Suprapubic skin (tissue), 4 donors: ENCODE measurements at regions not wholly inside any gene's neighbourhood (a gene's known extent, or its start where the extent isn't known, plus 50 kb on each side); places are given as distances from the start of the nearest gene placed in this dataset.

ENCODE experiments used
- DNase-seq, 2 donors: peaks; one replicate each; pipeline ENCODE4 v3.0.0-alpha.2; 2019; ENCODE audit warnings: low spot score in 2 of 2
- H3K27ac ChIP-seq: fragments of 200-600 bp; sonication (generic); one replicate; pipeline ENCODE4 v1.5.1; 2019
- H3K27me3 ChIP-seq: fragments of 200-600 bp; sonication (generic); one replicate; pipeline ENCODE4 v1.5.1; 2019
- H3K36me3 ChIP-seq: fragments of 200-600 bp; sonication (generic); one replicate; pipeline ENCODE4 v1.5.1; 2019
- H3K4me1 ChIP-seq: fragments of 200-600 bp; sonication (generic); one replicate; pipeline ENCODE4 v1.5.1; 2019
- H3K4me3 ChIP-seq: fragments of 200-600 bp; sonication (generic); one replicate; pipeline ENCODE4 v1.5.1; 2019; ENCODE audit warnings: mild to moderate bottlenecking
- H3K9me3 ChIP-seq: fragments of 200-600 bp; sonication (generic); one replicate; pipeline ENCODE4 v1.5.1; 2019
- CTCF ChIP-seq, 2 donors: fragments of 200-600 bp in 1 of 2; fragments of 450-650 bp in 1 of 2; sonication (generic) in 1 of 2; IDR thresholded peaks; one replicate each; pipeline ENCODE4 v1.5.1; 2016 to 2019; ENCODE audit warnings: antibody characterized with exemption in 2 of 2, mild to moderate bottlenecking in 1 of 2, moderate library complexity in 1 of 2
- EP300 ChIP-seq: sonication (generic); formaldehyde crosslinking; IDR thresholded peaks from one replicate; pipeline ENCODE4 v1.6.1; 2017; ENCODE audit warnings: antibody characterized with exemption
- POLR2A ChIP-seq, 2 donors: fragments of 450-650 bp; IDR thresholded peaks; one replicate each; pipeline ENCODE4 v1.6.1; 2017; ENCODE audit warnings: antibody characterized with exemption in 2 of 2, mild to moderate bottlenecking in 2 of 2, moderate library complexity in 2 of 2
- POLR2AphosphoS5 ChIP-seq, 3 donors: sonication (generic); formaldehyde crosslinking; IDR thresholded peaks; one replicate each; pipeline ENCODE4 v1.6.1; 2017; ENCODE audit warnings: antibody characterized with exemption in 3 of 3
- WGBS: methylation state at CpG from one replicate; pipeline ENCODE4 v1.1.5; 2018; 5-methylcytosine and 5-hydroxymethylcytosine counted together

GRCh38 chrX:149371986-149372385 is 133.1 kb downstream of the IDS start:
- no peaks in the 10 kb centered on the region for H3K27me3 ChIP-seq
- no peak overlapping the region for H3K4me3 ChIP-seq
- 25% methylated on average over 3 of the region's 3 CpGs for WGBS
- H3K27ac ChIP-seq: no peak overlapping the region
- H3K36me3 ChIP-seq: no peaks in the 10 kb centered on the region
- no peaks in the 10 kb centered on the region for H3K9me3 ChIP-seq
- DNase-seq: no peak
- TF ChIP-seq POLR2A (IDR thresholded peaks at IDR 0.05): no peak
- no peak for TF ChIP-seq POLR2AphosphoS5 (IDR thresholded peaks at IDR 0.05)
- TF ChIP-seq EP300: no peak
- no peak for TF ChIP-seq CTCF (IDR thresholded peaks at IDR 0.05)
- no peaks in the 10 kb centered on the region for H3K4me1 ChIP-seq

GRCh38 chrX:149370097-149370496 is 135.0 kb downstream of the IDS start:
- H3K4me1 ChIP-seq: no peaks in the 10 kb centered on the region
- no peaks in the 10 kb centered on the region for H3K36me3 ChIP-seq
- no peaks in the 10 kb centered on the region for H3K27me3 ChIP-seq
- no peak overlapping the region for H3K27ac ChIP-seq
- WGBS: 84% methylated on average over 6 of the region's 6 CpGs
- no peak for DNase-seq
- no peaks in the 10 kb centered on the region for H3K9me3 ChIP-seq
- no peak overlapping the region for H3K4me3 ChIP-seq
- TF ChIP-seq CTCF (IDR thresholded peaks at IDR 0.05) (no peak), EP300 (no peak), POLR2A (IDR thresholded peaks at IDR 0.05) (no peak), POLR2AphosphoS5 (IDR thresholded peaks at IDR 0.05) (no peak)

GRCh38 chrX:149365552-149365951 is 139.6 kb downstream of the IDS start:
- TF ChIP-seq POLR2A (IDR thresholded peaks at IDR 0.05) (no peak), POLR2AphosphoS5 (IDR thresholded peaks at IDR 0.05) (no peak), CTCF (IDR thresholded peaks at IDR 0.05) (no peak), EP300 (no peak)
- DNase-seq: no peak

GRCh38 chrX:149365061-149365460 is 140.0 kb downstream of the IDS start:
- no peaks in the 10 kb centered on the region for H3K9me3 ChIP-seq
- H3K27ac ChIP-seq: no peak overlapping the region
- TF ChIP-seq CTCF (IDR thresholded peaks at IDR 0.05) (no peak), POLR2A (IDR thresholded peaks at IDR 0.05) (no peak), EP300 (no peak), POLR2AphosphoS5 (IDR thresholded peaks at IDR 0.05) (no peak)
- DNase-seq: no peak
- 56% methylated on average over 1 of the region's 1 CpG for WGBS
- H3K36me3 ChIP-seq: no peaks in the 10 kb centered on the region
- H3K27me3 ChIP-seq: no peaks in the 10 kb centered on the region
- H3K4me3 ChIP-seq: no peak overlapping the region
- H3K4me1 ChIP-seq: no peaks in the 10 kb centered on the region

More at GRCh38 chrX:149365552-149365951, 139.6 kb downstream of the IDS start:
- no peaks in the 10 kb centered on the region for H3K36me3 ChIP-seq
- no peaks in the 10 kb centered on the region for H3K27me3 ChIP-seq
- H3K9me3 ChIP-seq: no peaks in the 10 kb centered on the region
- H3K4me3 ChIP-seq: no peak overlapping the region
- H3K27ac ChIP-seq: no peak overlapping the region
- no peaks in the 10 kb centered on the region for H3K4me1 ChIP-seq

- WGBS: 27% methylated on average over 2 of the region's 2 CpGs
- no peak for DNase-seq
- H3K27me3 ChIP-seq: no peaks in the 10 kb centered on the region
- H3K27ac ChIP-seq: no peak overlapping the region
- H3K36me3 ChIP-seq: no peaks in the 10 kb centered on the region
- TF ChIP-seq POLR2AphosphoS5 (IDR thresholded peaks at IDR 0.05) (no peak), CTCF (IDR thresholded peaks at IDR 0.05) (no peak), EP300 (no peak), POLR2A (IDR thresholded peaks at IDR 0.05) (no peak)
- no peaks in the 10 kb centered on the region for H3K9me3 ChIP-seq
- H3K4me3 ChIP-seq: no peak overlapping the region
- no peaks in the 10 kb centered on the region for H3K4me1 ChIP-seq
Measured at GRCh38 chrX:149363965-149364364, 141.1 kb downstream of the IDS start.
